HG02973 (cell line): ENCODE measurements at regions not wholly inside any gene's neighbourhood (a gene's known extent, or its start where the extent isn't known, plus 50 kb on each side); places are given as distances from the start of the nearest gene placed in this dataset.

Experiments
- ATAC-seq: cut with Tn5 transposase; IDR thresholded peaks from one replicate; pipeline ENCODE4 v1.9.1; 2021; ENCODE audit warnings: moderate library complexity; ENCODE audit not compliant: unreplicated experiment

- ATAC-seq: no peak
These were observed 50.0 kb downstream of the PIK3C2A start for GRCh38 chr11:17157761-17158160.

- ATAC-seq: no peak
These were observed 51.5 kb downstream of the PIK3C2A start for GRCh38 chr11:17156283-17156682.

DNA sequence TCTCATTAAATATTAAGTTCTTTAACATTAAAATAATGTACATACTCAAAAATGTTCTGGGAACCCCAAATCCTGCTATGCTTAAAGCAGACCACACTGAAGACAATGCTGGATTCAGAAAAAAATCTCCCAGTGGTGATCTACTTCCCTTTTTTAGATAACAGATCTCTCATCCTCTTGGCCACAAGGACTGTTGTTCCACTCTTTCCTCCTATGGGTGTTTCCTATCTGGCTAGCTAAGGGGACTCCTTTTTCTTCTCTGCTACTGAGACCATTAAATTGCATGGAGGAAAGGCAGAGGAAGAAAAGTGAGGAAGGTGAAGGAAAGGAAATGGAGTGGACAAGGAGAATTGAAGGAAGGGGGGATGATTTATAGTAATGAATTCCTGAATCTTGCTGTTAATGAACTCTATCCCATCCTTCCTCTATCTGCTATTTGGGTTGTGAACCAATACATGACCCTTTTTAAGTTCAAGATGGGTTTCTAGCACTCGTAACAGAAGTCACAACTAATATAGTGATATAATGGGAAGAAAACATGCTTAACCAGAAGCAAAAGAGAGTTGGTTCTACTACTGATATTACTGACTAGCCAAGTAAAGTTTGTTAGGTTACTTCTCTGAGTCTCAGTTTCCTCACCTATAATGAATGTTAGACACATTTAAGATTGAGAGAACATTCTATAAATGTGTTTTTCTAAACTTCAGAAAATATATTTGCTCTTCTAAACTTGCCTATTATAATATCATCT lies 53.2 kb downstream of the PIK3C2A start:
- no peak for ATAC-seq

DNA sequence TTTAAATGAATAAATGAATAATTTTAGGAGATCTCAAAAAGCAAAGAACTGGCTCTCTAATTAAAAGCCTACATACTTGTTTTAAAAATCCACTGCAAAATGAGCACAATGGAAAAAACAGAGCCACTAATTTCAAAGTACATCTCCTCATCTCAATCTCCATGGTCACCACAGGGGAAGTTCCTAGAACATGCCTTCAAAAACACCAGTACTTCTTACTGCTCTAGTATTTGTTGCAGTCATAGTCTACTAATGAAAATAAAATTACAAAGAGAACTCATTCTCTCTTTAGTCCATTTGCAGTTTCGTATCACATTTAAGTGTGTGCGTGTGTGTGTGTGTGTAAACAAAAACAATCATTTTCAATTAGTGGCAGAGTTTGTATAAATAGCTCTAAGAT lies 54.0 kb downstream of the PIK3C2A start:
- ATAC-seq: peak; percentile 45

- ATAC-seq: no peak
These were observed 55.5 kb downstream of the PIK3C2A start for GRCh38 chr11:17152306-17152705.

- no peak for ATAC-seq
These were observed 57.3 kb downstream of the PIK3C2A start for GRCh38 chr11:17150521-17150920.

GRCh38 chr11:17148536-17148935 lies 59.2 kb downstream of the PIK3C2A start:
- no peak for ATAC-seq

- no peak for ATAC-seq
These were observed 61.8 kb downstream of the PIK3C2A start for GRCh38 chr11:17145972-17146371.

DNA sequence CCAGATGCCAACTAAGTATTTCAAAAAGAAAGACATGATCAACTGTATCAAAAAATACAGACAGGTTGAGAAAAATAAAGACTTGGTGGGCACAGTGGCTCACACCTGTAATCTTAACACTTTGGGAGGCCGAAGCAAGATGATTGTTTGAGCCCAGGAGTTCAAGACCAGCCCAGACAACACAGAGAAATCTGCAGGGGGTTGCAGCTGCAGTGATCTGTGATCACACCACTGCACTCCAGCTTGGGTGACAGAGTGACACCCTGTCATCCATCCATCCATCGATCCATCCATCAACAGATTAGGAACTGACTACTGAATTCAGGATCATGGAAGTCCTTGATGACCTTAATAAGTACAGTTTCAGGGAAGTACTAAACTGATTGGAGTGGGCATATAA lies 65.0 kb upstream of the RPS13 start:
- no peak for ATAC-seq

DNA sequence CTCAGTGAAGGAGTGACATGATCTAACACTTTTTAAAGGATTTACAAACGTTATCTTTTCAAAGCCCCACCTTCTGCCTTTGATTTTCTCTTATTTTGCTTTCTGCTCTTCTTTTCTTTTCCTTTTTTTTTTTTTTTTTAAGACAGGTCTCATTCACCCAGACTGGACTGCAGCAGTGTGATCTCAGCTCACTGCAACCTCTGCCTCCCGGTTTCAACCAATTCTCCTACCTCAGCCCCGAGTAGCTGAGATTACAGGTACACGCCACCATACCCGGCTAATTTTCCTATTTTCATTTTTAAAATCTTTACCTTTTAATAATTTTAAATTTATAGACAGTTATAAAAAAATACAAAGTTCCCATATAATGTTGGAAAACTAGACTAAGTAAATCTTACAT lies 63.7 kb upstream of the RPS13 start:
- no peak for ATAC-seq

- ATAC-seq: no peak
These were observed 61.1 kb upstream of the RPS13 start for GRCh38 chr11:17138562-17138961.

DNA sequence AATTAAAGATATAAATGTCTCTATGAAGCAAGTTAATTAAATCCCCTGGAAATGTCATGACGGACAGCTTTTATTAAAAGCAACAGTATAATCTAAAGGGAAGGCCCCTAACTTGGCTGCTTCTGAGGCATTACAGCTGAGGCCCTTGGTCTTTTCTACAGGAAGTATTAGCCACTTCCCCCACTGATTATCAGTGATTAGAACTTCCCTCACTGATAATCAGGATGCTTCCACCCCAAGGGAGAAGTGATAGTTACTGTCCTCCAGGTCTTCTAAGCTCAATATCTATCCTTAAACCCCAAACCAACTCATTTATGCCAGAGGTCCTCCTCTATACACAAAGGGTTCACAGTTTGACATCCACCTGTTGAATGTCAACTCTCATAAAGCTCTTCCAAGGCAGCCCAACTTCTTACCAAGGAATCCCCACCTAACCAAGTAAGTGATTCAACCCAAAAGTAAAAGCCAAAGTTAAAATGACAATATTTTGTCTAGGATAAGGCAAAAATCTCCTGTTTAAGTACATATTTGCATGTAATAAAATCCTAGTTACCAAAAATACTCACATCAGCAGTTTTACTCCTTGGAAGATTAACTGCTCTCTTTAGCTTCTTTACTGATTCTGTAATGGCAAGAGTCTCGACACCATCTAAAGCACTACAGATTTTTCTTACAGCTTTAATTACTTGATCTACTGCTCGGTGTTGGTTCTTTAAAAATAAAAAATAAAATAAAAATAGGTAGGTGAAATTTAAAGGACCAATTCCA lies 58.6 kb upstream of the RPS13 start:
- ATAC-seq: no peak

GRCh38 chr11:17132654-17133053 lies 55.2 kb upstream of the RPS13 start:
- ATAC-seq: no peak

DNA sequence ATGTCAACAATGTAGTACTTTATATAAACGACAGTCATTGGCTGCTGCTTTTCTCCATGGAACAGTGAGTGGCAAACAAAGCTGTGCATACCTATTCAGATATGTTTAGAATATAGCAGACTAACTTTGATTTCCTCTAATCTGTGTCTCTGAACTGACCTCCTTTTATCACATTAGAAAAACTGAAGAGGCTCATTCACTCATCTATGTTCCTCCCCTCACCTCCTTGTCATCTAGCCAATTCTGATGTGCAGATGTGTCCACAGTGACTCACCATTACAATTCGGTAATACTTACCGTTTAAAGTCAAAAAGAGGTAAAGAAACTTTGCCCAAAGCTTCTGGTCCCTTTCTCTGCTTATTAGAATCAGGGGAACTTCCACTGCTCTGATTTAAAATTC lies 51.5 kb upstream of the RPS13 start:
- ATAC-seq: no peak
